ENCODE measurements at regions not wholly inside any gene's neighbourhood (a gene's known extent, or its start where the extent isn't known, plus 50 kb on each side); places are given as distances from the start of the nearest gene placed in this dataset.
"Not testable (repeated sequence)": the region's sequence is repeated elsewhere in the genome, so short reads cannot be mapped to it uniquely, and the experiment has no call there.

DNA sequence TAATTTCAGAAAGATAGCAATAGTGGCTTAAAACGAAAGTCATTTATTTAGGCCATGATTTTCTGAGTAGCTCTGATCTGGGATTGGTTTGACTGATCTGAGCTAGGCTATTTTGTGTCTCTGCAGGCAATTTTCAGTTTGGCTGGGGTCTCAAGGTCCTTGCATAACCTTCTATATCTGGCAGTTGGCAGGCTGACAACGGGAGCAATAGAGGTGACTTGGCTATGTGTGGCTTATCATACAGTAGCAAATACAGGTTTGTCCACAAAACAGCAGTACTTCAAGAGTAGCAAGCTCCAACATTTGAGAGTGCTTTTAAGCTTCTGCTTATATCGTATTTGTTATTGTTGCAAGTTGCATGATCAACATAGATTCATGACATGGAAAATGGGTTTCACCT lies 1167.3 kb upstream of the CELF2 start:
- POLR2A ChIA-PET (ENCODE audit: low non-redundant PET) = no interaction called here
- DNase-seq (ENCODE audit: low spot score) = no peak
- TF ChIP-seq, protein P1, sequence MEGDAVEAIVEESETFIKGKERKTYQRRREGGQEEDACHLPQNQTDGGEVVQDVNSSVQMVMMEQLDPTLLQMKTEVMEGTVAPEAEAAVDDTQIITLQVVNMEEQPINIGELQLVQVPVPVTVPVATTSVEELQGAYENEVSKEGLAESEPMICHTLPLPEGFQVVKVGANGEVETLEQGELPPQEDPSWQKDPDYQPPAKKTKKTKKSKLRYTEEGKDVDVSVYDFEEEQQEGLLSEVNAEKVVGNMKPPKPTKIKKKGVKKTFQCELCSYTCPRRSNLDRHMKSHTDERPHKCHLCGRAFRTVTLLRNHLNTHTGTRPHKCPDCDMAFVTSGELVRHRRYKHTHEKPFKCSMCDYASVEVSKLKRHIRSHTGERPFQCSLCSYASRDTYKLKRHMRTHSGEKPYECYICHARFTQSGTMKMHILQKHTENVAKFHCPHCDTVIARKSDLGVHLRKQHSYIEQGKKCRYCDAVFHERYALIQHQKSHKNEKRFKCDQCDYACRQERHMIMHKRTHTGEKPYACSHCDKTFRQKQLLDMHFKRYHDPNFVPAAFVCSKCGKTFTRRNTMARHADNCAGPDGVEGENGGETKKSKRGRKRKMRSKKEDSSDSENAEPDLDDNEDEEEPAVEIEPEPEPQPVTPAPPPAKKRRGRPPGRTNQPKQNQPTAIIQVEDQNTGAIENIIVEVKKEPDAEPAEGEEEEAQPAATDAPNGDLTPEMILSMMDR (conservative IDR thresholded peaks at IDR 0.05; ENCODE audit: low read depth) = no peak
- CTCF ChIA-PET = interaction anchor here (0.6 kb wide), 1 partner anchor 1571 kb away, joined by 3 read pairs; no protein-coding TSS in a partner anchor
- no peak overlapping the region for H3K27ac ChIP-seq

DNA sequence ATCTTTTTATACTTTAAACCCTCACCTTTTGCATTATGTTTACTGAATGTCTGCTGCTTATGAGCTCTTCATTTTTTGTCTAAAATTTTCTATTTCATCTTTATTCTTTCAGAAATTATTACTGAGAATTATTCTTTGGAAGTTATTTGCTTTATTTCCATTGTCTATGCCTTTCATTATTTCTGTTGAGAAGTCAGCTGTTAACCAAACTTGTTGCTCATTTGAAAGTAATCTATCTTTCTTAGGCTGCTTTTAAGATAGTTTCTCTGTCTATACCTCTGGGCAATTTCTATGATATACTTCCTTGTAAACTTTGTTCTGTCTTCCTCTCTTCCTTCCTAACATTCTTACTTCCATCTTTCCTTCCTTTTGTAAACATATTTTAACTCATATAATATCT lies 1165.9 kb upstream of the CELF2 start:
- TF ChIP-seq, protein P1 (conservative IDR thresholded peaks at IDR 0.05; ENCODE audit: low read depth) = no peak
- POLR2A ChIA-PET (ENCODE audit: low non-redundant PET) = no interaction called here
- CTCF ChIA-PET = no interaction called here
- no peak for DNase-seq (ENCODE audit: low spot score)
- H3K27ac ChIP-seq = no peak overlapping the region

DNA sequence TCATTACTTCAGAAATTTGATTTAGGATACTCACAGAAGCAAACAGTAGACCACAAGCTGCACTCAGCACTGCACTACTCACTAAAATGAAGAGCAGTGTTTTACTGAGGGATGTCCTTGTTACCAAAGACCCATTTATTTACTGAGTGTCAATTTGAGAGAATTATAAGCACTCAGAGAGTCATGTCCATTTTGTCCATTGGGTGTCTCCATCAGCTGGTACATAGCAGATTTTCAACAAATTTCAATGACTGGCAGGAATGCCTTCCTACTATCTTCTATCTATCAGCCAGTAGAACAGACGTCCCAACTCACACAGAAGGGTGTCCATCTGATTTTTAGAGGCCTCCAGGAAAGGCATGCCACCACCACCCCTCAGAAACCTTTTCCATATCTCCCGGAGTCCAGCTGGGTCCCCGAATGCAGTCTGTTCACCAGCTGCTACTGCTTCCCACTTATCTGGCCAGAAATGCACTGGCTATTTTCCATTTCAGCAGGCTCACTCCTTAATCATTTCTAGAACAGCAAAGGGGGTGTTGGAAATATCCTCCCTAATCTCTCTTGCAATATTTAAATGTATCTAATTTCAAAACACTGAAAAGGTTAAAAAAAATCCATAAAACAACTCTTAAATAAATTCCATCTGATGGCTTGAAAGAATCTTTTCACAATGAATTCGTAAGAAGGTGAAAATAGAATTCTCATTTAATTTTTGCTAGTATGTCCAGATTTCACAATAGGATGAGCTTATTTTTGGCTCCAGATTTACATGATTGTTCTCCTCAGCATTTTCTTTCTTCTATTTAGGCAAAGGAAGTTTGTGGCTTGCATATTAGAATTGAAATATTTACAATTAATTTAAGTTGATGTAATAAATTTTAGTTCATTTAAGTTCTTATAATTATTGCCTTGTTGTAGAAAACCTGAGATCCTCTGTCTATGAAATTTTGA lies 1164.0 kb upstream of the CELF2 start:
- POLR2A ChIA-PET (ENCODE audit: low non-redundant PET) = no interaction called here
- no peak overlapping the region for H3K27ac ChIP-seq
- no peak for DNase-seq (ENCODE audit: low spot score)
- CTCF ChIA-PET = no interaction called here
- TF ChIP-seq, protein P1 (conservative IDR thresholded peaks at IDR 0.05; ENCODE audit: low read depth) = no peak

DNA sequence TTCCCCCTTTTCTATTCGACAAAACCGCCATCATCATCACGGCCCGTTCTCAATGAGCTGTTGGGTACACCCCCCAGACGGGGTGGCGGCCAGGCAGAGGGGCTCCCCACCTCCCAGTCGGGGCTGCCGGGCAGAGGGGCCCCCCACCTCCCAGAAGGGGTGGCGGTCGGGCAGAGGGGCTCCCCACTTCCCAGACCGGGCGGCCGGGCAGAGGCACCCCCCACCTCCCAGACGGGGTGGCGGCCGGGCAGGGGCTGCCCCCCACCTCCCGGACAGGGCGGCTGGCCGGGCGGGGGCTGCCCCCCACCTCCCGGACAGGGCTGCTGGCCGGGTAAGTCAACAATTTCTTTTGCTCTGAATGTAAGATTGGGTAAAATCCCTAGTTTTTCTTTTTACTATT lies 1162.2 kb upstream of the CELF2 start:
- H3K27ac ChIP-seq; POLR2A ChIA-PET (ENCODE audit: low non-redundant PET); CTCF ChIA-PET; DNase-seq (ENCODE audit: low spot score): not testable (repeated sequence)

DNA sequence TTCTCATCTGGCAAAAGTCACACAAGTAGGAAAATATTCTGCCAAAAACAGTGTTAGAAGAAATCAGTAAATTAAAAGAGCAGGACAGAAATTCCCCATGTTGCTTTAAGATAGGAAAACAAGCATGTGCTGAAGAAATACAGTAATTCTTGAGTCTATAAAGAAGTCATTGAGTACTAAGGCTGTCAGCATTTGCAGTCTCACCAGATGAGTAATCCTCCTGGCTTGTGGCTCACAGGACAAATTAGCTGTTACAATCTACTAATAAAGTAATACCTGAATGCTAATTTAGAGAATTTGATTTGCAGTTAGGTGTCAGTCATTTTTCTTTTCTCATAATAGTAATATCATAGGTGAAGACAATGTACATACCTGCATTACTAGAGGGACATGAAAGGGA lies 1158.9 kb upstream of the CELF2 start:
- TF ChIP-seq, protein P1 (conservative IDR thresholded peaks at IDR 0.05; ENCODE audit: low read depth) = no peak
- DNase-seq (ENCODE audit: low spot score) = no peak
- CTCF ChIA-PET = interaction anchor here (0.6 to 0.7 kb wide), 2 partner anchors 63 to 247 kb away, joined by 3 read pairs; no protein-coding TSS in a partner anchor
- POLR2A ChIA-PET (ENCODE audit: low non-redundant PET) = no interaction called here
- H3K27ac ChIP-seq = no peak overlapping the region

DNA sequence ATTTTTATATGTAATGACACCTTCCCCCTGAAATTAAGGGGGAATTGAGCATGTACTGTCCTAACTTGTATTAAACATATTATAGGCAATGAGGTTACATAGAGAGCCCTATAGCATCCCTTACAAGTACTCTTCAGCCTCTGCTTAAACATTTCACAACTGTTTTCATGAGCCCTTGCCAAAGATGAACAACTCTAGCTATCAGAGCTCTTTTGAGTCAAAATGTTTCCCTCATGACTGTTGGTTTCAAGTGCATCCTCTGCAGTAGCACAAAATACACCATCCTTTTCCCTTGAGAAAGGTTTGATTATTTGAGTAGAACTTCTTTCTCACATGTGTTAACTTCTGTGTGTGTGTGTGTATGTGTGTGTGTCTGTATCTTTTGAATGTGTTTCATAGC lies 1157.6 kb upstream of the CELF2 start:
- DNase-seq (ENCODE audit: low spot score) = no peak
- TF ChIP-seq, protein P1 (conservative IDR thresholded peaks at IDR 0.05; ENCODE audit: low read depth) = no peak
- no peak overlapping the region for H3K27ac ChIP-seq
- CTCF ChIA-PET = interaction anchor here (0.6 kb wide), 2 partner anchors 77 to 433 kb away, joined by 3 to 6 read pairs; no protein-coding TSS in a partner anchor
- POLR2A ChIA-PET (ENCODE audit: low non-redundant PET) = no interaction called here

DNA sequence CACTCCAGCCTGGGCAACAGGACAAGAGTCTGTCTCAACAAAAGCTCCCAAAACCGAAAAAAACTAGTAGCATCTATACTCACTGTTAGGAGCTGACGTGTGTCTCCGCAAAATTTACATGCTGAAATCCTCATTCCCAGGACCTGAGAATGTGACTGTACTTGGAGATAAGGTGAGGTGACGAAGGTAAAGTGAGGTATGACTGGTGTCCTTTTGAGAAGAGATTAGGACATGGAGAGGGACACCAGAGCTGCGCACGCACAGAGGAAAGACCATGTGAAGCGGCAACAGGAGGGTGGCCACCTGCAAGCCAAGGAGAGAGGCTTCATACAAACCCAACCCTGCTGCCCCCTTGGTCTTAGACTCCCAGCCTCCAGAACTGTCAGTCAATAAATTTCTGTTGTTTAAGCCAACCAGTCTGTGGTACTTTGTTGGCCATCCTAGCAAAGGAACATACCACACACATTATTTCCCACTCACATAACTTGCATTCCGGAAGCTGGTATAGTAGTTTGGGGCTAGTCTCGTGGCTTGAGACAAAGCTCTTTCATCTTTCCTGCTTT lies 1154.0 kb upstream of the CELF2 start:
- CTCF ChIA-PET = interaction anchor here (0.6 kb wide), 1 partner anchor 428 kb away, joined by 3 read pairs; no protein-coding TSS in a partner anchor
- no peak for DNase-seq (ENCODE audit: low spot score)
- TF ChIP-seq, protein P1 (conservative IDR thresholded peaks at IDR 0.05; ENCODE audit: low read depth) = no peak
- no peak overlapping the region for H3K27ac ChIP-seq
- POLR2A ChIA-PET (ENCODE audit: low non-redundant PET) = no interaction called here

All from RWPE1 (cell line).